HG03571 (cell line): ENCODE measurements at regions not wholly inside any gene's neighbourhood (a gene's known extent, or its start where the extent isn't known, plus 50 kb on each side); places are given as distances from the start of the nearest gene placed in this dataset.

Source experiments
- ATAC-seq: cut with Tn5 transposase; IDR thresholded peaks from one replicate; pipeline ENCODE4 v1.9.1; 2021; ENCODE audit not compliant: unreplicated experiment

DNA sequence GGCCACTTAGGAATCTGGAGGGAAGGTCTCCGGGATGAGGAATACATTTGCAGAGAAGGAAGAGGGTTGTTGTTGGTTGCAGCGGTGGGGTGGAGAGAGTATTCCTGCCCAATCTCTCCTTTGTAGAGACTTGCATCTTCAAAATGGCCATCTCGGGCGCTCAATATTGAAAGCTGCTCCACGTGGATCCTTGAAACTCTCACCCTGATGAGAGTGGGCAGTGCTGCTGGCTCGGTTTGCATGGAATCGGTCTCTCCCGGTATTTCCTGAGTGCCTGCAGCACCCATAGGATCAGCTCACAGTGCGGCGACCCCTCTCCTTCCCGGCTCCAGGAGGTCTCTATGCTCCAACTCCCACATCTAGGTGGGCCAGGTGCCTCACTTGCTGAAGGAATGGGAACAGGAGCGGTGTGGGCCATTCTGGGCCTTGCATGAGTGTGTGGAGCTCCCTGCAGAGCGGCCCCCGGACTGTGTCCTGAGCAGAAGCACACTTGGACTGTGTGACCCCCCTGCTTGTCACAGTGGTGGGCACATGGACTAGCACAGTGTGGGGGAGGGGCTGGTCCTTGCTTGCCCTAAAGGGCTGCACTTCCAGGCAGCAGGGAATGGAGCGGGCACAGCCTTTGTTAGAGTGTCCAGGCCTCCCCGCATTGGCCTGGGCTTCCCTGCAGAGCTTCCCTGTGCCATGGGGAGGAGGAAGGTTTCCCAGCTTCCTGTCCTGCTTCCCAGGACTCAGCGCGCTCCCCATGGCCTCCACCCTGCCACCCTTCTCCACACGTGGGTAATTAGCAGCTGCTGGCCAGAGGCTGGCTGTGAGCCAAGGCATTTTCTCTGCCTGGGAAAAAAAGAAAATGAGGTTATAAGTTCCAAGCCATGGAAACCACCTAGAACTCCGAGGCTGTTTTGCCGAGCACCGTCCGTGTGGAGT is 139.3 kb downstream of the IRF8 start:
- ATAC-seq: no peak

DNA sequence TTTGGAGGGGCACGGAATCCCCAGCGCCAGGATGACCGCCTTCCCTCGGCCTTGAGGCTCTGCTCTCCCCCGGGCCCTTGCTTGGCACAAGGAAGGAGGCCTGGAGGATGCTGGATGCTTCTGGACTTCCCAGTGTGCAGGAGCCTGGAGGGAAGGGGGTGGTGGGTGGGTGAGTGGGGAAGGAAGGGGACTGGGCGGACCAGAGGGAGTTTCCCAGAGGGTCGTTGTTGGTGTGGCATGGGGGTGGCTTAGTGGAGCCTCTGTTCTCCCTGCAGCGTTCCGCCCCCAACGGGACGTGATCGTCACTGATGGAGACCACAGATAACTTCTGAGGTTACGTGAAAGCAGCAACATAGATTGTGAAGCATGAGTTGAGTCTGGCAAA is 140.0 kb downstream of the IRF8 start:
- no peak for ATAC-seq

DNA sequence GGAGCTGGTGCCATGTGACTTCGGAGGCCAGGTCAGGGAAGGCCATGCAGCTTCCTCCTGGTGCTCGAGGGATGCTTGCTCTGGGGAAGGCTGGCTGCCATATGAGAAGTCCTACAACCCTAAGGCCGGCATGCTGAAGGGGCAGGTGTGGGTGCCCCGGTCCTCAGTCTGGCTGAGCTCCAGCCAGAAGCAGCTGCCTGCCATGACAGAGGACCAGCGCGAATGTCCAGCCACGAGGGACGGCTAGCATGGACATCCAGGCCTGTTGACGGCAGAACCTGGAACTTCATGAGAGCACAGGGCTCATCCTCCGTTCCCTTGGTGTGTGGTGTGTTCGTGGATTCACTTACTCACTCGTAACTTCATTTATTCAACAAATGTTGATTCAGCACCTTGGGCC is 140.6 kb downstream of the IRF8 start:
- ATAC-seq: no peak

DNA sequence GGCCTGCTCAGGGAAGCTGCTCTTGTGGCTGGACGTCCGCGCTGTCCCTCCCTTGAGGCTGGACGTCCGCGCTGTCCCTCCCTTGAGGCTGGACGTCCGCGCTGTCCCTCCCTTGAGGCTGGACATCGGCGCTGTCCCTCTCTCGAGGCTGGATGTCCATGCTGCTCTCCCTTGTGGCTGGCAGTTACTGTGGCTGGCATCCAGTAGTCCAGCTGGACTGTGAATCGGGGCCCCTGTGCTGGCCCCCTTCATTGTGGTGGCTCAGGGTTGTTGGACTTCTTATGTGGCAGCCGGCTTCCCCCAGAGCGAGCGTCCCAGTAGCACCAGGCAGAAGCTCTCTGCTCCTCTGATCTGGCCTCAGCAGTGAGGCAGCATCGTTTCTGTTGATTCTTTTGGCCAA is 141.5 kb downstream of the IRF8 start:
- no peak for ATAC-seq

DNA sequence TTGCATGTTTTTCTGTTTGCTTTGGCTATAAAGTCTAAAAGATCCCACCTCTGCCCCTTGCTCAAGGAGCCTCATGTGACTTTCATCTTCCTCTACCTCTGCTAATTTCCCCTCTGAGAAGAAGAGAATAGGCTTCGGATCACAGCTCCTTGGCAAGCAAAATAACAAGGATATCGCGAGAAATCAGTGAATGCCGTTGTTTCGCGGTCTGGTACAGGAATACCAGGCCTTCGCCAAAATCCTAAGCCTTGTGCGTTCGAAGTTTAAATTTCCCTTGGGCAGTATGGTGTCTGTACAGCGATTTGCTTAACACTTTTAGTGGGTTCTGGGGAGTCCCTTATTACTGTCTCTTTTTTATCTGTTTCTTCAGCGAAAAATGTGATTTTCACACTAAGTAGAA is 142.3 kb downstream of the IRF8 start:
- no peak for ATAC-seq

DNA sequence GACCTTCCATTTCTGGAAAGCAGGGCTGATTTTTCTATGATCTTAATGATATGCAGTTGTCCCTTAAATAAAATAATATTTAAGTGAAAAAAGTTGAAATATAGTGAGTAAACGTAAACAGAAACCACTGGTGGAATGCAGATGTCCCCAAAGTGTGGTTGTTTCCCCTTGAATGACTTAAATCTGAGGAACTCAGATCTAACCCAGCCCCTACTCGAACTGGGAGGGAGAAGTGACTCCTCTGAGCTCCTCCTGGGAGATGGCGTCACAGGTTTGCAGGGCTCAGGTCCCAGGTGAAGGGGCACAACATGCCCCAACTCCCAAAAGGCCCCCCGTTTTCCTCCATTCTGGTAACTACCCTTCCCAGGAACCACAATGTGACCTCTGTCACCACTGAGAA is 142.8 kb downstream of the IRF8 start:
- ATAC-seq: no peak

DNA sequence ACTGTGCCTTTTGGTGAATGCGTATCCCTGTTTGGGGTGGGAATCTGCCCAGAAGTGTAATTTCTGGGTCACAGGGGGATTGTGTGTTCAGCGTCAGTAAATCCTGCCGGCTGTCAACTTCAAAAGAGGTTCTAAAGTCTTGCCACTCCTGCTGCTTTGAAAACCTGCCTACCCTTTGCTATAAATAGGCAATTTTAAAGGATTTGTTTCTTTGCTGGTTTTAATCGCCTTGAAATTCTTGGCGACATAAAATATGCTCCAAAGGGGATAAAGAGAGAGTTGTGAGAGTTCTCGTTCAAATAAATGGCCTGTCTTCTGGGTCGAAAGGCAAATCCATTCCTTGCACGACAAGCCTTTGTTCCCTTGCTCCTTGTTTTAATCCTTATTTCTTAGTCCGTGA is 143.4 kb downstream of the IRF8 start:
- no peak for ATAC-seq

DNA sequence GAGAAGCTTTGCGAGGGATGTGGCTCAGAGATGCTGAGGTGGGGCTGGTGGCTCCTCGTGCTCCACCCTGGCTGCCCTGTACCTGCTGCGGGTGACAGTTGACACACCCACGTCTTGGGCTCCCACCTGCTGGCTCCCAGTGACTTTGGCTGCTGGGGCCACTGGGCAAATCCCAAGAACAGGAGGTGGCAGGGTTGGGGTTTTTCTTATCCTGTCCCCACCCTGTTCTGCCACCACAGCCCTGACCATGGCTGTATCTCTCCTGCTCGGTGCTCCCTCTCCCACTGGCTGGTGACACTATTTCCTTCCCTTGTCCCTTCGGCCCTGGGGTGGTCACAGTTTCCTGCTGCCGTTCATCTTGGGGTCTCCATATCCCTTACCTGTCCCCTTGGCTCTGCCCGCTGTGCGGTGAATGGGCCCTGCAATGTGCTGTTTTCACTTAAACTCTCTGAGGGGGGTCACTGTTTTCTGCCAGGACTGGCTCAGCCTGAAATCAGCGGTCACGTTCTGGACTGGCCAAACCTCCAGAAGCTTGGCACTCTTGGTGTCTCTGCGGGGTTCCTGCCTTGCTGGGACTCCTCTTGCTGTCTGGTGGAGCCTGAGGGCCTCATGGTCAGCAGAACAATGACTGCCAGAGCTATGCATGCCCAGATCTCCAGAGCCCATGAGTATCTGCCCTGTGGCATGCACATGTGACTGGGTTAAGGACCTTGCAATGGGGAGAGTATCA is 144.2 kb downstream of the IRF8 start:
- no peak for ATAC-seq

DNA sequence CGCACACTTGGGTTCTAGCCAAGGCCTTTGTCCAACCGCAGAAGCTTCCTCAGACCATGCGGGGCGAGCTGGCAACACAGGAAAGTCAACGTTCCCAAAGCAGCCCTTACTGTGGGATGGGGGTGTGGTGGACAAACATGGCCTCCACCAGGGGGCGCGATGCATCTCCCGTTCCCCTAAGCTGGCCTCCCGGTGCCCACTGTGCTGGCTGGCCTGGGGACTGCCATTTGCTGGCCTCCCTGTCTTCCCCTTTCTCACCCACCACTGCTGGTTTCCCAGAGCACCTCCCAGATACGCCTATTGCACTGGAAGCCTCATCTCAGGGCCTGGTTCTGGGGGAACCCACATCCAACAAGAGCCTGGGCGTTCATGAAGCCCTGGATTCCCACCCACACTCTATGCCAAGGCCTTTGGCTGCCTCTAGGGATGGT is 145.3 kb downstream of the IRF8 start:
- no peak for ATAC-seq

DNA sequence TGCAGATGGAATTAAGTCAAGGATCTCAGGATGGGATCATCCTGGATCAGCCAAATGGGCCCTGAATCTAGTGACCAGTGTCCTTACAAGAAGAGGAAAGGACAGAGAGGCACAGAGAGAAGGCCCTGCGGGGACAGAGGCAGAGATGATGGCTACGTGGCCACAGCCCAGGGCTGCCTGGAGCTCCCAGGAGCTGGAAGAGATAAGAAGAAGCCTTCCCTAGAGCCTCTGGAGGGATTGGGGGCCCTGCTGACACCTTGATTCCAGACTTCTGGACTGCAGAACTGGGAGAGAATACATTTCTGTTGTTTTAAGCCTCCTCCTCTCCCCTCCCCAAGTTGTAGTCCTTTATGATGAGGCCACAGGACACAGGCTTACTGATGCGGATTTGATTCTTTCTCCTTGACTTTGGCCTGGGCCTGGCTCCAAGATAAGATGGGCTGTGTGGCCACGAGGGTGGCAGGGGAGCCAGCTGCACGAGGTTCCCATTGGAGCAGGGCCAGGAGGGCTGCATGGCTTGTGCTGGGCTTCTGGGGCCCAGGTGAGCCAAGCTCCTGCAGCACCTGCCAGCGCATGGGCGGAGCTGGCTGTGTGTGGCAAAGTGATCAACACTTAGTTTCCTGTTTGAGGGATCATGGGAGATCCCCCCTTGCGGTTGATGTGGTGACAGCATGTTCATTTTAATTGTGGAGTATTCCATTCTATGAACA is 146.1 kb downstream of the IRF8 start:
- no peak for ATAC-seq

DNA sequence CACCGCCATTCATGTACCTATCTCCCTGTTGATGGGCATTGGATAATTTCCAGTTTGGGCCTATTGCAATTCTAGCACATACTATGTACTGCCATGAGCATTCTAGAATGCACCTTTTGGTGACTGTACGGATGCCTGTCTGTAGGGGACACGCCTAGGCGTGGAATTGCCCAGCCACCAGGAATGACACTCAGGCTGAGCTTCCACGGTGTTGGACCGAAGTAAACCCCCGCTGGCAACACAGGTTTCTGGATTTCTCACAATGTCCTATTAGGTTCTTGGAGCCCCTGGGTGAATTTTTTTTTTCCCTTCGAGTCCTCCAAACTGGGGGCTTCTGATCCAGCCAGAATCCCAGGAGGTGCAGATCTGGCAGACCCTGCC is 146.6 kb downstream of the IRF8 start:
- no peak for ATAC-seq

DNA sequence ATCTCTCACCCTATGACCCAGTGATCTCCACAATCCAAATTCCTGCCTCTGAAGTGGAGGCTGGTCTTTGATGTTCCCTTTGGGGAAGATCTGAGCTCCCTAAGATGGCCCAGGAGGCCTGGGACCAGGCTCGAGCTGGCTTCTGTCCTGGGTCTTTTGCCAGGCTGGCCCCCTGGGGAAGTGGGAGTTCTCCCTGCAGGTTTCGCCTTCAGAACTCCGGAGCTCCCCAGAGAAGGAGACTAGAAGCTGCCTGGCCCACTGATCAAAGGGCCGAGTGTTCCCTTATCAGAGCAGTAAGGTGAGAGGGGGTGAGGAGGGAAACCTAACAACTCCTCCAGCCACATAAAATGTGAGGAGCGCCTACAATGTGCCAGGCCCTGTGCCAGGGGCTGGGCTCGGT is 147.1 kb downstream of the IRF8 start:
- no peak for ATAC-seq

DNA sequence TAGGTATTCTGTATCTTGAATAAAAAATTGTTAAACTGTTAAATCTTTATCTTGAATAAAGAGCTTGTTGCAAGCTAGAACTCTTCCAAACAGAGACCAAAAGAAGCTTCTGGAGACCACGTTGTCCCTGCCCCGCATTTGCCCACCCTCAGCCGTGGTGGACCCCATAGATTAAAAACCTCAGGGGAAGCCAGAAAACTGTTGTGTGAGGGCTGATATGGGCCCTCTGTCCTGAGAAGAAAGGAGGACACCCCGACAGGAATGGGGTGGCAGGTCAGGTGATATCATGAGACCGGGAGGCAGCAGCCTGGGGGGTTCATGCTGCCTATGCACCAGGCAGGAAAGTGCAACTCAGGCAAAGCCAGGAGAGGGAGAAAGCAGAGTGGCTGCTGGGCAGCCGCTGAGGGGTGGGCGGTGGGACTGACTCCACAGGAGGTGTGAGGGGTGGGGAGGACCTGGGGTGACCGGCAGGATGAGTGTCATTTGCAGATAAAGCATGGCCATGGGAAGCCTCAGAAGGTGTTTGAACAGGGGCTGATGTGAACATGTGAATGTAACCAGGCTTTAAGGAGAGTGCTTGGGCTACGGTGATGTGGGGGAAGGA is 147.8 kb downstream of the IRF8 start:
- no peak for ATAC-seq

DNA sequence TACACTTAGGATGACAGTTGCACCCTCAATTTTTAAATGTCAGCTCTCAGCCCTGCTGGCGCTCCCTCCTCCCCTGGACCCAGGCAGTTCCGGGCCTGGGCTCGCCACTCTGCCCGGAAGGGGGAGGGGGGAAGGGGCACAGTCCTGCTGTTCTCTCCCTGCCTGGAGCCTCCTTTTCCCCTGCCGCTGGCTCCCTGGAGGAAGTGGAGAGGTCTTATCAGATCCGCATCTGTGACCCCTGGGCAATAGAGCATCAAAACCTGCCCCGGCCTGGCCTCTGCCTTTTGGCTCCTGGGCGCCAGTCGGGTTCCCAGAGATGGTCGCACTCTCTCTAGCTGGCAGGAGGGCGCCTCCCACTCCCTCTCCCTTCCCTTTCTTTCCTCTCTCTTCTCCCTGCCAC is 149.3 kb downstream of the IRF8 start:
- ATAC-seq: no peak

DNA sequence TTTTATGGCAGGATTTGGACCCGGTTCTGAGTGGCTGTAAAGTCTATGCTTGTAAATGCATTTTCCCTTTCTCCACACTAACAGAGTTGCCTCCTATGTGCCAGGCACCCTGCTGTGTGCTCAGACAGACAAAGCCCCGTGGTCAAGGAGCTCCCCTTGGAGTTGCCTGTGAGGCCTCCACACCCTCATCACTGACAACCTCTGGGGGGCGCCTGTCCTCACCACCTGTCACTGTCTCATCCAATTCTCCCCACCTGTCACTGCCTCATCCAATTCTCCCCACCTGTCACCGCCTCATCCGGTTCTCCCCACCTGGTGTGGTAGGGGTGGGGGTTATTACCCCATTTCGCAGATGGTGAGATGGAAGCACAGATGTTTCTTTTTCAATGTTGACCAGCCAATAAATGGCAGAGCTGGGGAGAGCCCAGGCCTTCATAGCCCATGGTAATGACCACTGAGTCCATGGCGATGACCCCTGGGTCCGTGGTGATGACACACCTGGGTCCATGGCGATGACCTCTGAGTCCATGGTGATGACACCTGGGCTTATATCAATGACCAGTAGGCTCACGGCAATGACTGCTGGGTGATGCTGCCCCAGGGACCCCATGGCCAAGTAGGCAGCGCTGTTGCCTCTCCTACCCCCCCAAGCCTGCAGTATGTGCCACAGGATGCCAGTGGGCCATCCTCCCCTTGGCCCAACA is 150.1 kb downstream of the IRF8 start:
- ATAC-seq: no peak

DNA sequence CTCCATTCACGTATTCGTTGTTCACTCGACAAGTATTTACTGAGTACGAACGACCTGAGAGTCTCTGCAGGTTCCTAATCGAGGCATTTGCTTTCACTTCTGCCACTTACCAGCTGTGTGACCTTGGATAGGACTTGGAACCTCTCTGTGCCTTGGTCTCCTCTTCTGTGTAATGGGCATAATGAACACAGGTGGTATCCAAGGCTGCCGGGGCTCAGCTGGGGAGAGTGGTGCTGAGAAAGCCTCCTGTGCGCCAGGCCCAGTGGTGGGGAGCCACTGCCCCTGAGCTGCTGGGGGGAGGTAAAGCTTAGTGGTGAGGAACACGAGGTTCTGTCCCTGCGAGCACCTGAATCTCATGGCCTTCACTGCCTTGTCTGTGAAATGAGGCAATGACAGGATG is 150.7 kb downstream of the IRF8 start:
- no peak for ATAC-seq

DNA sequence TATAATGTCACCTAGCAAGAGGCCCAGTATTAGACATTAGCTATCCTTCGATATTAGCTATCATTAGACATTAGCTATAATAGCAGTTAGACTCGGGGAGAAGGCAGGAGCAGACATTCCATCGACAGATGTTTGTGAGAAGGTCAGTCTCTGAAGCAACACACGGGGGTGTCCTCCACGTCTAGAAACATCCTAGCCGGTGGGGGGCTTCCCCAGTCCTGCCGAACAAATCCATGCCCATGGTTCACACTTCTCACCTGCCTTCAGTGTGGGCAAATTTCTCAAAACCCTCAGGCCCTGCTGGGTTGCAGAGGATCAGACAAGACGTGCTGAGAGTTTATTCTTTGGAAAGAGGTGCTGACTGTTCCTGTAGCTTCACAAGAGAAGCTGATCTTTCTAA is 151.1 kb downstream of the IRF8 start:
- ATAC-seq: no peak

DNA sequence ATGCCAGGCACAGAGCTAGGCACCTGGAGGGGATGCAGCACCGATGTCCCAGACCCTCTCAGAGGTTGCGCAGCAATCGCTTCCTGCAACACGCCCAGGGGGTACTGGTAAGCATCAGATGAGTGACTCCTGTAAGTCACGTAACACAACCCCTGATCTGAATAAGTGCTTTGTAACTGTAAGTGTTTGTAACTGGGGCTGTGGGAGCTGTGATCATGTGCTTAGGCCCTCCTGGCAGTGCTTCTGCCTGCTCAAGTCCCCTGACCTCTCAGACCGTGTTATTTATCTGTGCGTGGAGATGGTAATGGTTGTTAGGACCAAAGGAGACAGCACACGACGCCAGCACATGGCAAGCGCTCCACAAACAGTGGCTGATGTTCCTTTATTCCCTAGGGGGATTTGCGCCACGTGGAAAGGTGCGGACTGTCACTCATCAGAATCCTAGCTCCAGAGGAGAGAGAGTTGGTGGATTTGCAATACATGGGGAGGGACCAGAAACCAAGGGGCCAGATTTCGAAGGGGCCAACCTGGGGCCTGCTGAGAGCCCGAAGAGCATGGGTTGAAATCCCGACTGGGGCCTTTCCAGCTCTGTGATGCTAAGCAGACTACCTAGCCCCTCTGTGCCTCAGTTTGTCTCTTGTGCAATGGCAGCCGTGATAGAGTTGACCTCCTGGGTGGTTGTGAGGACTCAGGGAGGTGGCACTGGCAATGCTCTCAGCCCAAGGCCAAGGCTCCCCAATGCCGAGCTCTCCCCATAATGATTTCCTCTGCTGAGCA is 151.8 kb downstream of the IRF8 start:
- no peak for ATAC-seq

DNA sequence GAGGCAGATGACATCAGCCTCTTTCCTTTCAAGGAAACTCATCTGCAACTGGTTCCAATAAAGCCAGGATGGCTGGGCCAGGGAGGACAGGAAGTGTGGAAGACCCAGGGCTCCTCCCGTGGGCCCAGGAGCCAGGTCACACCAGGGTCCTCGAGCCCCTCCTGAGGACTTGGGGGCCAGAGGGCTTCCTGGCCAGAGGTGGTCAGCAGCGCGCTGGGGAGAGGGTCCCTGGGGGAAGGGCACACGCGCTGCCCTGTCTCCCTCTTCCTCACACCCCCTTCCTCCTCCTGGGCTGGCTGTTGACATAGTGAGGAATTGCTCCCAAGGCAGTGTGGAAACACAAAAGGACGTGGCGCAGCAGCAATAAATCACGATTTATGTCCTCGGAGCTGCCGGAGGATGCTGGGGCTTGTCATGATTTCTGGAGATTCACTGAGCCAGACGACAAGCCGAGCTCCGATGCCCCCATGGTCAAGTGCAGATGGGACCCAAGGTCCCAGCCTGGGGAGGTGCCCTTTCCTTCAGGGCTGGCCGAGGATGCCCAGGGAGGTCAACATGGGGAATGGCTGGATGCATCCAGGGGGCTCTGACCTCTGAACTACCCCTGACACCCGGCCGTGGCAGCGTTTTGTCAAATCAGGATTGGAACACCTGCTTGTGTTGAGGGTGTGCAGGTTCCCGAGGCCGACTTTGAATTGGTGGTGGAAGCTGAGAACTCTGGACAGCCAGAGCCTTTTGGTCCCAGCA is 152.6 kb downstream of the IRF8 start:
- ATAC-seq: no peak
